Suprapubic skin (tissue), 4 donors: ENCODE measurements at regions not wholly inside any gene's neighbourhood (a gene's known extent, or its start where the extent isn't known, plus 50 kb on each side); places are given as distances from the start of the nearest gene placed in this dataset.

ENCODE experiments used
- CTCF ChIP-seq, 2 donors: fragments of 200-600 bp in 1 of 2; fragments of 450-650 bp in 1 of 2; sonication (generic) in 1 of 2; IDR thresholded peaks; one replicate each; pipeline ENCODE4 v1.5.1; 2016 to 2019; ENCODE audit warnings: antibody characterized with exemption in 2 of 2, mild to moderate bottlenecking in 1 of 2, moderate library complexity in 1 of 2
- EP300 ChIP-seq: sonication (generic); formaldehyde crosslinking; IDR thresholded peaks from one replicate; pipeline ENCODE4 v1.6.1; 2017; ENCODE audit warnings: antibody characterized with exemption
- POLR2A ChIP-seq, 2 donors: fragments of 450-650 bp; IDR thresholded peaks; one replicate each; pipeline ENCODE4 v1.6.1; 2017; ENCODE audit warnings: antibody characterized with exemption in 2 of 2, mild to moderate bottlenecking in 2 of 2, moderate library complexity in 2 of 2
- POLR2AphosphoS5 ChIP-seq, 3 donors: sonication (generic); formaldehyde crosslinking; IDR thresholded peaks; one replicate each; pipeline ENCODE4 v1.6.1; 2017; ENCODE audit warnings: antibody characterized with exemption in 3 of 3

DNA sequence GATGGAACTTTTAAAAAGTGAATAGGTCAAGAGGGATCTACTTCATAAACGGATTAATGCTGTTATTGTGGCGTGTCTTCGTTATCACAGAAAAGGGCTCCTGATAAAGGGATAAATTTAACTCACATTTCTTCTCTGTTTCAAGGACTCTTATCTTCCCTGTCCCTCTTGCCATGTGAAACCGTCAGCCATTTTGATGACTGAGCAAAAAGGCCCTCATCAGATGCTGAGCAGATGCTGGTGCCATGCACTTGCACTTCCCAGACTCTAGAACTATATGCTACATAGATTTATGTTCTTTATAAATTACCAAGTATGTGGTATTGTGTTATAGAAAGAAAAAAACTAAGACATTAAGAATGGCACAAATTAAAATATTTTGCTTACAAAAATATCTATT is 1011.8 kb upstream of the GBE1 start:
- TF ChIP-seq CTCF (IDR thresholded peaks at IDR 0.05) (no peak), POLR2A (IDR thresholded peaks at IDR 0.05) (no peak), POLR2AphosphoS5 (IDR thresholded peaks at IDR 0.05) (no peak), EP300 (no peak)
